OCI-LY7 (cell line): ENCODE measurements at regions not wholly inside any gene's neighbourhood (a gene's known extent, or its start where the extent isn't known, plus 50 kb on each side); places are given as distances from the start of the nearest gene placed in this dataset.

Source experiments
- CTCF ChIP-seq: fragments of 200-600 bp; sonication (generic); conservative IDR thresholded peaks from 2 replicates; pipeline ENCODE4 v1.5.1; 2014; ENCODE audit warnings: mild to moderate bottlenecking, antibody characterized with exemption, low read length, moderate library complexity, mixed read lengths
- EZH2phosphoT487 ChIP-seq: fragments of 200-600 bp; sonication (generic); IDR thresholded peaks from 2 replicates; pipeline ENCODE4 v1.6.1; 2018; ENCODE audit warnings: low read depth, borderline replicate concordance, mild to moderate bottlenecking, mixed run types, antibody characterized with exemption, low read length, moderate library complexity, mixed read lengths

- TF ChIP-seq EZH2phosphoT487 (no peak), CTCF (no peak)
Observed at GRCh38 chr2:175518206-175518605, 336.7 kb upstream of the ATP5MC3 start.
